ENCODE measurements at regions not wholly inside any gene's neighbourhood (a gene's known extent, or its start where the extent isn't known, plus 50 kb on each side); places are given as distances from the start of the nearest gene placed in this dataset.

DNA sequence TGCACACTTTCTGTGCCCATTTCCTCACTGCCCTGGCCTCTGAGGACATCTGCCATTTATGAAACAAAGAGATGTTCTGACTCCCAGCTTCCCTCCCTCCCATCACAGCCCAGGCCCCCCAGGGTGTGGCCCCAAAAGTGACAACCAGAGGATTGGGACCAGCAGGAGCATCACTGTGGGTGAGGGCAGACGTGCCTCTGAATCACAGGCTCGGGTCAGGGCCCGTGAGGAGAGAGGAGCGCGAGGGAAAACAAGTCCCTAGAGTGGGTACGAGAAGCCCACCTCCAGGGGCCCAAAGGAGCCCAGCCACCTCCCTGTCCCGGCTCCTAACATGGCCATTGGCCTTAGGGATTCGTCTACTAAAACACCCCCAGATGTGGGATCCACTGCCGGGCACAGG lies 138.0 kb upstream of the FSTL4 start:
- no TSS peak for BruUV-seq (replicated peaks)
- ATAC-seq (no peak), FAIRE-seq (no peak), DNase-seq (ENCODE audit: low read depth, low spot score) (no peak)
- Histone ChIP-seq H3K27me3 (replicated peaks in 1 of 2; ENCODE audit: control insufficient read depth in 2 of 2, insufficient read depth in 2 of 2, low read length in 1 of 2) (no peaks in the 10 kb centered on the region; a peak in 1 of 4 replicates), H3K27ac (ENCODE audit: control insufficient read depth, insufficient read depth) (no peak overlapping the region), H3K9ac (ENCODE audit: control insufficient read depth, insufficient read depth, low read length) (no peak overlapping the region), H3K4me3 (no peak overlapping the region), H3K4me1 (ENCODE audit: control insufficient read depth, insufficient read depth, low read length) (no peaks in the 10 kb centered on the region), H3K4me2 (ENCODE audit: control insufficient read depth, insufficient read depth) (no peak overlapping the region), H3K79me2 (ENCODE audit: control insufficient read depth, insufficient read depth, low read length) (no peaks in the 10 kb centered on the region), H2AFZ (ENCODE audit: control insufficient read depth, low read depth, low read length) (no peak overlapping the region), H4K20me1 (ENCODE audit: control insufficient read depth, insufficient read depth) (no peaks in the 10 kb centered on the region), H3K36me3 (ENCODE audit: control insufficient read depth in 2 of 2, insufficient read depth in 2 of 2, low read length in 1 of 2) (no peaks in the 10 kb centered on the region), H3K9me3 (replicated peaks; ENCODE audit: control insufficient read depth, insufficient read depth, low read length) (no peaks in the 10 kb centered on the region; the same call in 2 of the 3 replicates)
- intact Hi-C loops (cut with micrococcal nuclease; ENCODE audit: unreplicated experiment) = loop anchor here (5.0 kb wide), 1 partner anchor 192 kb away; no protein-coding TSS in a partner anchor
- ChIA-PET RAD21 (ENCODE audit: unreplicated experiment) (no interaction called here), SMC1A (ENCODE audit: uncharacterized antibody, unreplicated experiment) (interaction anchor here (1.0 to 1.8 kb wide), 2 partner anchors 24 to 74 kb away, joined by 3 to 7 read pairs; no protein-coding TSS in a partner anchor), CTCF (no interaction called here), POLR2A (interaction anchor here (1.3 kb wide), 1 partner anchor 70 kb away, joined by 4 read pairs; no protein-coding TSS in a partner anchor)
- WGBS (ENCODE audit: insufficient coverage, insufficient replicate concordance, low lambda C conversion rate, missing lambda C conversion rate) = 16% methylated on average over 9 of the region's 9 CpGs
- TF ChIP-seq RAD21 (IDR thresholded peaks at IDR 0.05; ENCODE audit: insufficient read depth, low read depth, low read length) = no peak
- TF ChIP-seq MYB (IDR thresholded peaks at IDR 0.05; ENCODE audit: borderline replicate concordance, low read depth, low read length) = no peak
- TF ChIP-seq CREM (IDR thresholded peaks at IDR 0.05; ENCODE audit: low read depth) = no peak
- no peak for TF ChIP-seq SREBF2 (IDR thresholded peaks at IDR 0.05; ENCODE audit: low read length)
- TF ChIP-seq, protein P1, sequence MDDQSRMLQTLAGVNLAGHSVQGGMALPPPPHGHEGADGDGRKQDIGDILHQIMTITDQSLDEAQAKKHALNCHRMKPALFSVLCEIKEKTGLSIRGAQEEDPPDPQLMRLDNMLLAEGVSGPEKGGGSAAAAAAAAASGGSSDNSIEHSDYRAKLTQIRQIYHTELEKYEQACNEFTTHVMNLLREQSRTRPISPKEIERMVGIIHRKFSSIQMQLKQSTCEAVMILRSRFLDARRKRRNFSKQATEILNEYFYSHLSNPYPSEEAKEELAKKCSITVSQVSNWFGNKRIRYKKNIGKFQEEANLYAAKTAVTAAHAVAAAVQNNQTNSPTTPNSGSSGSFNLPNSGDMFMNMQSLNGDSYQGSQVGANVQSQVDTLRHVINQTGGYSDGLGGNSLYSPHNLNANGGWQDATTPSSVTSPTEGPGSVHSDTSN (IDR thresholded peaks at IDR 0.05; ENCODE audit: insufficient replicate concordance, low read depth, low read length) = no peak
- TF ChIP-seq NRF1 (conservative IDR thresholded peaks at IDR 0.05; ENCODE audit: low read depth, low read length) = no peak
- TF ChIP-seq, protein P2, sequence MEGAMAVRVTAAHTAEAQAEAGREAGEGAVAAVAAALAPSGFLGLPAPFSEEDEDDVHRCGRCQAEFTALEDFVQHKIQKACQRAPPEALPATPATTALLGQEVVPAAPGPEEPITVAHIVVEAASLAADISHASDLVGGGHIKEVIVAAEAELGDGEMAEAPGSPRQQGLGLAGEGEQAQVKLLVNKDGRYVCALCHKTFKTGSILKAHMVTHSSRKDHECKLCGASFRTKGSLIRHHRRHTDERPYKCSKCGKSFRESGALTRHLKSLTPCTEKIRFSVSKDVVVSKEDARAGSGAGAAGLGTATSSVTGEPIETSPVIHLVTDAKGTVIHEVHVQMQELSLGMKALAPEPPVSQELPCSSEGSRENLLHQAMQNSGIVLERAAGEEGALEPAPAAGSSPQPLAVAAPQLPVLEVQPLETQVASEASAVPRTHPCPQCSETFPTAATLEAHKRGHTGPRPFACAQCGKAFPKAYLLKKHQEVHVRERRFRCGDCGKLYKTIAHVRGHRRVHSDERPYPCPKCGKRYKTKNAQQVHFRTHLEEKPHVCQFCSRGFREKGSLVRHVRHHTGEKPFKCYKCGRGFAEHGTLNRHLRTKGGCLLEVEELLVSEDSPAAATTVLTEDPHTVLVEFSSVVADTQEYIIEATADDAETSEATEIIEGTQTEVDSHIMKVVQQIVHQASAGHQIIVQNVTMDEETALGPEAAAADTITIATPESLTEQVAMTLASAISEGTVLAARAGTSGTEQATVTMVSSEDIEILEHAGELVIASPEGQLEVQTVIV (IDR thresholded peaks at IDR 0.05; ENCODE audit: borderline replicate concordance, partially characterized antibody) = no peak
- TF ChIP-seq, protein P3, sequence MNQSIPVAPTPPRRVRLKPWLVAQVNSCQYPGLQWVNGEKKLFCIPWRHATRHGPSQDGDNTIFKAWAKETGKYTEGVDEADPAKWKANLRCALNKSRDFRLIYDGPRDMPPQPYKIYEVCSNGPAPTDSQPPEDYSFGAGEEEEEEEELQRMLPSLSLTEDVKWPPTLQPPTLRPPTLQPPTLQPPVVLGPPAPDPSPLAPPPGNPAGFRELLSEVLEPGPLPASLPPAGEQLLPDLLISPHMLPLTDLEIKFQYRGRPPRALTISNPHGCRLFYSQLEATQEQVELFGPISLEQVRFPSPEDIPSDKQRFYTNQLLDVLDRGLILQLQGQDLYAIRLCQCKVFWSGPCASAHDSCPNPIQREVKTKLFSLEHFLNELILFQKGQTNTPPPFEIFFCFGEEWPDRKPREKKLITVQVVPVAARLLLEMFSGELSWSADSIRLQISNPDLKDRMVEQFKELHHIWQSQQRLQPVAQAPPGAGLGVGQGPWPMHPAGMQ (IDR thresholded peaks at IDR 0.05; ENCODE audit: borderline replicate concordance) = no peak
- TF ChIP-seq LARP7 (IDR thresholded peaks at IDR 0.05) = no peak
- no peak for TF ChIP-seq TBL1XR1 (IDR thresholded peaks at IDR 0.05; ENCODE audit: low read depth, low read length)
- TF ChIP-seq POLR2A (IDR thresholded peaks at IDR 0.05; ENCODE audit: low read depth, low read length) = no peak
- TF ChIP-seq MEF2A (IDR thresholded peaks at IDR 0.05; ENCODE audit: insufficient read depth, low read depth, low read length) = no peak
- TF ChIP-seq, protein P4, sequence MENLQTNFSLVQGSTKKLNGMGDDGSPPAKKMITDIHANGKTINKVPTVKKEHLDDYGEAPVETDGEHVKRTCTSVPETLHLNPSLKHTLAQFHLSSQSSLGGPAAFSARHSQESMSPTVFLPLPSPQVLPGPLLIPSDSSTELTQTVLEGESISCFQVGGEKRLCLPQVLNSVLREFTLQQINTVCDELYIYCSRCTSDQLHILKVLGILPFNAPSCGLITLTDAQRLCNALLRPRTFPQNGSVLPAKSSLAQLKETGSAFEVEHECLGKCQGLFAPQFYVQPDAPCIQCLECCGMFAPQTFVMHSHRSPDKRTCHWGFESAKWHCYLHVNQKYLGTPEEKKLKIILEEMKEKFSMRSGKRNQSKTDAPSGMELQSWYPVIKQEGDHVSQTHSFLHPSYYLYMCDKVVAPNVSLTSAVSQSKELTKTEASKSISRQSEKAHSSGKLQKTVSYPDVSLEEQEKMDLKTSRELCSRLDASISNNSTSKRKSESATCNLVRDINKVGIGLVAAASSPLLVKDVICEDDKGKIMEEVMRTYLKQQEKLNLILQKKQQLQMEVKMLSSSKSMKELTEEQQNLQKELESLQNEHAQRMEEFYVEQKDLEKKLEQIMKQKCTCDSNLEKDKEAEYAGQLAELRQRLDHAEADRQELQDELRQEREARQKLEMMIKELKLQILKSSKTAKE (IDR thresholded peaks at IDR 0.05; ENCODE audit: low read depth, poor library complexity, severe bottlenecking) = no peak
- TF ChIP-seq ATF7 (IDR thresholded peaks at IDR 0.05; ENCODE audit: low read depth) = no peak
- no peak for TF ChIP-seq ESRRA (IDR thresholded peaks at IDR 0.05; ENCODE audit: low read length)
- no peak for TF ChIP-seq ZNF384 (IDR thresholded peaks at IDR 0.05; ENCODE audit: borderline replicate concordance, low read depth, low read length)
- TF ChIP-seq ZNF622 (IDR thresholded peaks at IDR 0.05) = no peak
- TF ChIP-seq, protein P5, sequence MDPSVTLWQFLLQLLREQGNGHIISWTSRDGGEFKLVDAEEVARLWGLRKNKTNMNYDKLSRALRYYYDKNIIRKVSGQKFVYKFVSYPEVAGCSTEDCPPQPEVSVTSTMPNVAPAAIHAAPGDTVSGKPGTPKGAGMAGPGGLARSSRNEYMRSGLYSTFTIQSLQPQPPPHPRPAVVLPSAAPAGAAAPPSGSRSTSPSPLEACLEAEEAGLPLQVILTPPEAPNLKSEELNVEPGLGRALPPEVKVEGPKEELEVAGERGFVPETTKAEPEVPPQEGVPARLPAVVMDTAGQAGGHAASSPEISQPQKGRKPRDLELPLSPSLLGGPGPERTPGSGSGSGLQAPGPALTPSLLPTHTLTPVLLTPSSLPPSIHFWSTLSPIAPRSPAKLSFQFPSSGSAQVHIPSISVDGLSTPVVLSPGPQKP (IDR thresholded peaks at IDR 0.05; ENCODE audit: low read depth, low read length) = no peak
- in situ Hi-C loops (cut with MboI) = no loop called here
